Upper lobe of left lung (tissue), 6 donors: ENCODE measurements at regions not wholly inside any gene's neighbourhood (a gene's known extent, or its start where the extent isn't known, plus 50 kb on each side); places are given as distances from the start of the nearest gene placed in this dataset.

Experiments
- ATAC-seq, 2 donors: fragments of 200-7000 bp; cut with Tn5 transposase; one replicate each; pipeline ENCODE4 v1.9.1; 2022; ENCODE audit warnings: mild to moderate bottlenecking in 2 of 2, moderate library complexity in 2 of 2; ENCODE audit not compliant: low FRiP score in 2 of 2
- DNase-seq, 2 donors: peaks; one replicate each; pipeline ENCODE4 v3.0.0-alpha.2; 2019 to 2020
- H3K27ac ChIP-seq, 4 donors: fragments of 200-600 bp; sonication (generic); one replicate each; pipeline ENCODE4 v1.5.1; 2016 to 2019
- H3K27me3 ChIP-seq, 4 donors: fragments of 200-600 bp; sonication (generic); one replicate each; pipeline ENCODE4 v1.5.1; 2017 to 2019
- H3K36me3 ChIP-seq, 4 donors: fragments of 200-600 bp; sonication (generic); one replicate each; pipeline ENCODE4 v1.5.1; 2016 to 2019
- H3K4me1 ChIP-seq, 4 donors: fragments of 200-600 bp; sonication (generic); one replicate each; pipeline ENCODE4 v1.5.1; 2018 to 2019
- H3K4me3 ChIP-seq, 4 donors: fragments of 200-600 bp; sonication (generic); one replicate each; pipeline ENCODE4 v1.5.1; 2017 to 2019; ENCODE audit warnings: mild to moderate bottlenecking in 2 of 4, moderate library complexity in 1 of 4
- H3K9me3 ChIP-seq, 4 donors: fragments of 200-600 bp; sonication (generic); one replicate each; pipeline ENCODE4 v1.5.1; 2018 to 2019
- CTCF ChIP-seq, 6 experiments: fragments of 450-650 bp in 4 of 6; fragments of 200-600 bp in 2 of 6; sonication (generic) in 2 of 6; IDR thresholded peaks; one replicate each; pipeline ENCODE4 v1.5.1; 2016 to 2019; ENCODE audit warnings: antibody characterized with exemption in 6 of 6
- EP300 ChIP-seq, 4 donors: sonication (generic); formaldehyde crosslinking; IDR thresholded peaks; one replicate each; pipeline ENCODE4 v1.5.1; 2017; ENCODE audit warnings: antibody characterized with exemption in 4 of 4, control low read depth in 2 of 4
- POLR2A ChIP-seq, 4 donors: fragments of 450-650 bp; IDR thresholded peaks; one replicate each; pipeline ENCODE4 v1.5.1; 2016 to 2017; ENCODE audit warnings: antibody characterized with exemption in 4 of 4, mild to moderate bottlenecking in 2 of 4
- POLR2AphosphoS5 ChIP-seq, 2 donors: sonication (generic); formaldehyde crosslinking; IDR thresholded peaks; one replicate each; pipeline ENCODE4 v1.5.1; 2017; ENCODE audit warnings: antibody characterized with exemption in 2 of 2
- WGBS, 2 donors: methylation state at CpG; one replicate each; pipeline ENCODE4 v1.1.5; 2017 to 2018; 5-methylcytosine and 5-hydroxymethylcytosine counted together
- donor health status: DM: no; HTN: no; CAD: no; lungs with moderate emphysema.
- donor health status: DM: no; HTN: yes; CAD: no; lungs with severe emphysema.

- DNase-seq (no peak), ATAC-seq (no peak)
- Histone ChIP-seq H3K4me1 (peaks cover 0 to 13% (median 4%) of the 10 kb centered on the region in 4 donors), H3K9me3 (no peaks in the 10 kb centered on the region), H3K36me3 (no peaks in the 10 kb centered on the region), H3K27ac (no peak overlapping the region), H3K27me3 (no peaks in the 10 kb centered on the region), H3K4me3 (no peak overlapping the region)
- TF ChIP-seq POLR2A (IDR thresholded peaks at IDR 0.05) (no peak), CTCF (IDR thresholded peaks at IDR 0.05) (no peak), EP300 (IDR thresholded peaks at IDR 0.05) (no peak), POLR2AphosphoS5 (IDR thresholded peaks at IDR 0.05) (no peak)
- 71 to 87% methylated on average over 6 of the region's 6 CpGs for WGBS, 2 donors
Observed at GRCh38 chr1:58939666-58940370, 156.0 kb upstream of the JUN start.

- no peak for DNase-seq
Observed at GRCh38 chr1:58941471-58942289, 157.8 kb upstream of the JUN start.

GRCh38 chr1:58942759-58943191, 158.9 kb upstream of the JUN start:
- no peak for ATAC-seq
- Histone ChIP-seq H3K4me1 (peaks cover 0 to 13% (median 4%) of the 10 kb centered on the region in 4 donors), H3K27ac (no peak overlapping the region), H3K27me3 (no peaks in the 10 kb centered on the region), H3K36me3 (no peaks in the 10 kb centered on the region), H3K9me3 (no peaks in the 10 kb centered on the region), H3K4me3 (no peak overlapping the region)
- DNase-seq = no peak
- TF ChIP-seq POLR2A (IDR thresholded peaks at IDR 0.05) = no peak
- WGBS, 2 donors = 46 to 57% methylated on average over 5 of the region's 5 CpGs

More at GRCh38 chr1:58941471-58942289, 157.8 kb upstream of the JUN start:
- Histone ChIP-seq H3K36me3 (no peaks in the 10 kb centered on the region), H3K27ac (no peak overlapping the region), H3K9me3 (no peaks in the 10 kb centered on the region), H3K4me3 (no peak overlapping the region), H3K27me3 (no peaks in the 10 kb centered on the region), H3K4me1 (peaks cover 0 to 13% (median 4%) of the 10 kb centered on the region in 4 donors)
- no peak for TF ChIP-seq CTCF (IDR thresholded peaks at IDR 0.05)
- TF ChIP-seq POLR2A (IDR thresholded peaks at IDR 0.05) = no peak
- no peak for TF ChIP-seq POLR2AphosphoS5 (IDR thresholded peaks at IDR 0.05)
- ATAC-seq = no peak
- WGBS, 2 donors = 44 to 48% methylated on average over 4 of the region's 4 CpGs

- Histone ChIP-seq H3K9me3 (no peaks in the 10 kb centered on the region), H3K4me3 (no peak overlapping the region), H3K36me3 (no peaks in the 10 kb centered on the region), H3K4me1 (peaks cover 0 to 13% (median 4%) of the 10 kb centered on the region in 4 donors), H3K27me3 (no peaks in the 10 kb centered on the region), H3K27ac (no peak overlapping the region)
- DNase-seq (no peak), ATAC-seq (no peak)
- 89 to 94% methylated on average over 4 of the region's 4 CpGs for WGBS, 2 donors
- TF ChIP-seq CTCF (IDR thresholded peaks at IDR 0.05) (no peak), EP300 (IDR thresholded peaks at IDR 0.05) (no peak), POLR2A (IDR thresholded peaks at IDR 0.05) (no peak), POLR2AphosphoS5 (IDR thresholded peaks at IDR 0.05) (no peak)
Observed at GRCh38 chr1:58943776-58944175, 159.9 kb upstream of the JUN start.

- ATAC-seq = no peak
Observed at GRCh38 chr1:58944439-58944838, 160.6 kb upstream of the JUN start.

More at GRCh38 chr1:58944439-58944838, 160.6 kb upstream of the JUN start:
- Histone ChIP-seq H3K27me3 (no peaks in the 10 kb centered on the region), H3K36me3 (no peaks in the 10 kb centered on the region), H3K4me3 (no peak overlapping the region), H3K4me1 (peaks cover 0 to 13% (median 4%) of the 10 kb centered on the region in 4 donors), H3K27ac (no peak overlapping the region), H3K9me3 (no peaks in the 10 kb centered on the region)
- no peak for DNase-seq
- TF ChIP-seq CTCF (IDR thresholded peaks at IDR 0.05) (no peak), POLR2AphosphoS5 (IDR thresholded peaks at IDR 0.05) (no peak), EP300 (IDR thresholded peaks at IDR 0.05) (no peak), POLR2A (IDR thresholded peaks at IDR 0.05) (no peak)
- WGBS, 2 donors = 81 to 95% methylated on average over 3 of the region's 3 CpGs
